ENCODE measurements at regions not wholly inside any gene's neighbourhood (a gene's known extent, or its start where the extent isn't known, plus 50 kb on each side); places are given as distances from the start of the nearest gene placed in this dataset.

- Histone ChIP-seq H3K27ac (no peak overlapping the region), H3K36me3 (ENCODE audit: low read depth, missing control alignments) (no peaks in the 10 kb centered on the region), H3K4me3 (no peak overlapping the region), H3K27me3 (no peaks in the 10 kb centered on the region), H3K9me3 (no peaks in the 10 kb centered on the region), H3K4me1 (no peaks in the 10 kb centered on the region)
- intact Hi-C loops (cut with DNase I; ENCODE audit: low total_unique reads): no loop called here
- 70 to 76% methylated on average over 1 of the region's 1 CpG for WGBS, 2 donors
- no peak for DNase-seq
- TF ChIP-seq CTCF (IDR thresholded peaks at IDR 0.05): no peak
- no peak for TF ChIP-seq POLR2A (IDR thresholded peaks at IDR 0.05)
Observed at GRCh38 chr2:217316743-217317142, 456.9 kb upstream of the TNP1 start.

GRCh38 chr2:217314021-217314460, 454.2 kb upstream of the TNP1 start:
- no peak overlapping the region for H3K27ac ChIP-seq
- no peaks in the 10 kb centered on the region for H3K9me3 ChIP-seq
- TF ChIP-seq POLR2A (IDR thresholded peaks at IDR 0.05): no peak
- TF ChIP-seq CTCF (IDR thresholded peaks at IDR 0.05): no peak
- WGBS, 2 donors: 69% methylated on average over 5 of the region's 5 CpGs
- no peak for DNase-seq
- intact Hi-C loops (cut with DNase I; ENCODE audit: low total_unique reads): no loop called here
- H3K4me1 ChIP-seq: no peaks in the 10 kb centered on the region
- H3K27me3 ChIP-seq: no peaks in the 10 kb centered on the region
- no peaks in the 10 kb centered on the region for H3K36me3 ChIP-seq (ENCODE audit: low read depth, missing control alignments)
- H3K4me3 ChIP-seq: no peak overlapping the region

GRCh38 chr2:217313386-217313785, 453.5 kb upstream of the TNP1 start:
- 94 to 95% methylated on average over 4 of the region's 4 CpGs for WGBS, 2 donors
- Histone ChIP-seq H3K36me3 (ENCODE audit: low read depth, missing control alignments) (no peaks in the 10 kb centered on the region), H3K4me1 (no peaks in the 10 kb centered on the region), H3K4me3 (no peak overlapping the region), H3K27ac (no peak overlapping the region), H3K9me3 (no peaks in the 10 kb centered on the region), H3K27me3 (no peaks in the 10 kb centered on the region)
- no peak for DNase-seq
- no peak for TF ChIP-seq CTCF (IDR thresholded peaks at IDR 0.05)
- intact Hi-C loops (cut with DNase I; ENCODE audit: low total_unique reads): no loop called here

- no peak for TF ChIP-seq POLR2A (IDR thresholded peaks at IDR 0.05)
- no peak for TF ChIP-seq CTCF (IDR thresholded peaks at IDR 0.05)
- intact Hi-C loops (cut with DNase I; ENCODE audit: low total_unique reads): no loop called here
- no peaks in the 10 kb centered on the region for H3K9me3 ChIP-seq
- no peaks in the 10 kb centered on the region for H3K27me3 ChIP-seq
- WGBS, 2 donors: 96 to 98% methylated on average over 4 of the region's 4 CpGs
- H3K4me3 ChIP-seq: no peak overlapping the region
- H3K36me3 ChIP-seq (ENCODE audit: low read depth, missing control alignments): no peaks in the 10 kb centered on the region
- no peaks in the 10 kb centered on the region for H3K4me1 ChIP-seq
- no peak overlapping the region for H3K27ac ChIP-seq
- DNase-seq: no peak
Observed at GRCh38 chr2:217309056-217309455, 449.2 kb upstream of the TNP1 start.

- TF ChIP-seq CTCF (IDR thresholded peaks at IDR 0.05) (no peak), POLR2A (IDR thresholded peaks at IDR 0.05) (no peak)
- Histone ChIP-seq H3K9me3 (no peaks in the 10 kb centered on the region), H3K36me3 (ENCODE audit: low read depth, missing control alignments) (no peaks in the 10 kb centered on the region), H3K4me1 (no peaks in the 10 kb centered on the region), H3K27me3 (no peaks in the 10 kb centered on the region), H3K4me3 (no peak overlapping the region), H3K27ac (no peak overlapping the region)
- intact Hi-C loops (cut with DNase I; ENCODE audit: low total_unique reads): no loop called here
- WGBS, 2 donors: 77 to 79% methylated on average over 4 of the region's 4 CpGs
- no peak for DNase-seq
Observed at GRCh38 chr2:217307023-217307422, 447.2 kb upstream of the TNP1 start.

Measured in testis (tissue), 2 donors.